Fibroblast of the aortic adventitia (primary cell): ENCODE measurements at regions not wholly inside any gene's neighbourhood (a gene's known extent, or its start where the extent isn't known, plus 50 kb on each side); places are given as distances from the start of the nearest gene placed in this dataset.
"Not testable (repeated sequence)": the region's sequence is repeated elsewhere in the genome, so short reads cannot be mapped to it uniquely, and the experiment has no call there.

Source experiments
- DNase-seq: peaks from one replicate; pipeline ENCODE4 v3.0.0-alpha.2; 2010; ENCODE audit warnings: low read depth
- H3K4me3 ChIP-seq: 2 replicates; pipeline ENCODE4 v1.5.1; 2011; ENCODE audit warnings: low read depth, mild to moderate bottlenecking, control low read depth, low read length, moderate library complexity
- CTCF ChIP-seq: IDR thresholded peaks from 2 replicates; pipeline ENCODE4 v1.5.1; 2011; ENCODE audit warnings: mild to moderate bottlenecking, low read length, control low read depth, inconsistent platforms; ENCODE audit not compliant: insufficient read depth

- no peak overlapping the region for H3K4me3 ChIP-seq
- no peak for TF ChIP-seq CTCF
- no peak for DNase-seq
Measured at GRCh38 chrX:7512845-7513244, 330.1 kb upstream of the VCX start.

- no peak for DNase-seq
- TF ChIP-seq CTCF = no peak
- no peak overlapping the region for H3K4me3 ChIP-seq
Measured at GRCh38 chrX:7503251-7503650, 339.7 kb upstream of the VCX start.

GRCh38 chrX:7500386-7500785 lies 342.6 kb upstream of the VCX start:
- no peak overlapping the region for H3K4me3 ChIP-seq
- DNase-seq = no peak
- TF ChIP-seq CTCF = no peak

GRCh38 chrX:7486505-7486904 lies 338.6 kb upstream of the PUDP start:
- no peak for DNase-seq
- TF ChIP-seq CTCF = no peak
- no peak overlapping the region for H3K4me3 ChIP-seq

GRCh38 chrX:7485061-7485460 lies 337.1 kb upstream of the PUDP start:
- TF ChIP-seq CTCF = no peak
- H3K4me3 ChIP-seq = no peak overlapping the region
- DNase-seq = no peak

GRCh38 chrX:7480721-7481120 lies 332.8 kb upstream of the PUDP start:
- DNase-seq = no peak
- H3K4me3 ChIP-seq = no peak overlapping the region
- TF ChIP-seq CTCF = no peak

- DNase-seq = no peak
- no peak for TF ChIP-seq CTCF
- H3K4me3 ChIP-seq = no peak overlapping the region
Measured at GRCh38 chrX:7462110-7462509, 314.2 kb upstream of the PUDP start.

- DNase-seq, H3K4me3 ChIP-seq: not testable (repeated sequence)
Measured at GRCh38 chrX:7461051-7461450, 313.1 kb upstream of the PUDP start.
